ENCODE measurements at regions not wholly inside any gene's neighbourhood (a gene's known extent, or its start where the extent isn't known, plus 50 kb on each side); places are given as distances from the start of the nearest gene placed in this dataset.

- no peak overlapping the region for H3K4me3 ChIP-seq (ENCODE audit: low read depth, low read length)
- DNase-seq (ENCODE audit: low read depth), result no peak
These were observed 73.7 kb downstream of the SERPINA3 start for GRCh38 chr14:94685681-94686485.

GRCh38 chr14:94685166-94685581 lies 73.0 kb downstream of the SERPINA3 start:
- H3K4me3 ChIP-seq (ENCODE audit: low read depth, low read length), result no peak overlapping the region
- DNase-seq (ENCODE audit: low read depth), result no peak

DNA sequence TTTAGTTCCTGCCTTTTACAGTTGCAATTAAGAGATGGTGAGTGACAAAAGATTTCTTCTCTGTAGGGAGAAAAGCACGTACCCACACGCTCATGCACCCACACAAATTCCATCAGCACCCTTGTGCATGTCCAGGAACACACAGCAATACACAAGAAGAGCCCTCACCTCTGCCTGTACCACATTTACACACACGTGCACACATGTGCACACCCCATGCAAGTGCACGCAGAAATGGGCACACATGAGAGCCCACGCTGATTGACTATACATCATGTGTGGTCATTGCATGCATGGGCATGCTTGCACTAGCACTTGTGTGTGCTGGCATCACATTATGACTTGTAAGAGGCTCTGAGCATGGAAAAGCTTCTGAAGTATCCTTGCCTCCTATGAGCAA lies 70.5 kb downstream of the SERPINA3 start:
- DNase-seq (ENCODE audit: low read depth), result no peak
- no peak overlapping the region for H3K4me3 ChIP-seq (ENCODE audit: low read depth, low read length)

- H3K4me3 ChIP-seq (ENCODE audit: low read depth, low read length), result no peak overlapping the region
These were observed 69.9 kb downstream of the SERPINA3 start for GRCh38 chr14:94682061-94682516.

DNA sequence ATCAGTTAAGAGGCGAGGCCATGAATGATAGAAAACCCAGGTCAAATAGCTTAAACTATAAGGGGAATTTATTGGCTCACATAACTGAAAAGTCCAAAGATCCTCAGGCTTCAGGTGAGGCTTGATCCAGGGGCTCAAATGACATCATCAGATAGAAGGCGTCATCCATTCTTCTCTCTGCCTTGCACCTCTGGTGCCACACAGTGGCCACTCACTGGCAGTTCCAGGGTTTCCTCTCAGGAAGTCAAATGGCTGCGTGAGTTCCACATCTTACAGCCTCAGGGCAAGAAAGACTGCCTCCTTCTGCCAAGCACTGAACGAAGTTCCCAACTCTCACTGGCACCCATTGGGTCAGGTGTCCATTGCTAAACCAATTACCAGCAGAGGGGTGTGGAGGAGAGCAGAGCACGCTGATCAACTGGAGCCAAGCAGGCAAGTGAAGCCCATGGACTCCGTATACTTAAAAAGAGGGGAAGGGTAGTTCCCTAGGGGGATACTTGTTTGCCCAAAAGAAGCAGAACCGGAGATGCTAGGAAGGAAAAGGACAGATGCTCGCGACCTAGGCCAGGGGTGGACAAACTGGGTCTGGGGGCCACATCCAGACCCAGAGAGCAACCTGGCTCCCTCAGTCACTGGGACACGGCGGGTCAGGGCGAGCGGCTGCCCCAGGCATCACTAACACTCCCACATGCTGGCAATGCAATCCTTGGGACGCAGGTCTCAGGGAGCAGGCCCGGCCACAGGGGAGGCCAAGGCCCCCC lies 69.3 kb downstream of the SERPINA3 start:
- DNase-seq (ENCODE audit: low read depth), result peak; percentile 4

More at GRCh38 chr14:94682061-94682516, 69.9 kb downstream of the SERPINA3 start:
- DNase-seq (ENCODE audit: low read depth), result no peak

DNA sequence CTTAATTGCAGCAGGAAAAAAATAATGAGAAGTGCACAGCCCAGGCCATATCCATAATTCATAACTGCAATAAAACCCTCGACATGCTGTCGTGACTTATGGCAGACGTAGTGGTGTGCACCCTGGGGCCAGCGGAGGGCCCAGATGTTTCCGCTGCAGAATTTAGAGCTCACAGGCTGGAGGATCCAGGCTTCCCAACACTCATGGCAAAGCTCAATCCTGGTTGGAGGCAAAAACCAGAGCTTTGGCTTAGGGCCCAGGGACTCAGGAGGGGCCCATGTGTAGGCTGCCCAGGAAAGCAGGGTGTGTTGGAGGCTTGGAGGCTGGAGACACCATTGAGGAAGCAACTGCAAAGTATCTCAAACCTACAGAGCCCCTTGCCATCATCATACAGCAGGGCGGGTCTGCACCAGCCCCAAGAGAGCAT lies 68.7 kb downstream of the SERPINA3 start:
- no peak for DNase-seq (ENCODE audit: low read depth)

More for the DNA sequence above, 69.3 kb downstream of the SERPINA3 start:
- H3K4me3 ChIP-seq (ENCODE audit: low read depth, low read length), result no peak overlapping the region

GRCh38 chr14:94679937-94680861 lies 68.0 kb downstream of the SERPINA3 start:
- H3K4me3 ChIP-seq (ENCODE audit: low read depth, low read length), result no peak overlapping the region
- DNase-seq (ENCODE audit: low read depth), result no peak

More for the DNA sequence above, 68.7 kb downstream of the SERPINA3 start:
- H3K4me3 ChIP-seq (ENCODE audit: low read depth, low read length), result no peak overlapping the region

DNA sequence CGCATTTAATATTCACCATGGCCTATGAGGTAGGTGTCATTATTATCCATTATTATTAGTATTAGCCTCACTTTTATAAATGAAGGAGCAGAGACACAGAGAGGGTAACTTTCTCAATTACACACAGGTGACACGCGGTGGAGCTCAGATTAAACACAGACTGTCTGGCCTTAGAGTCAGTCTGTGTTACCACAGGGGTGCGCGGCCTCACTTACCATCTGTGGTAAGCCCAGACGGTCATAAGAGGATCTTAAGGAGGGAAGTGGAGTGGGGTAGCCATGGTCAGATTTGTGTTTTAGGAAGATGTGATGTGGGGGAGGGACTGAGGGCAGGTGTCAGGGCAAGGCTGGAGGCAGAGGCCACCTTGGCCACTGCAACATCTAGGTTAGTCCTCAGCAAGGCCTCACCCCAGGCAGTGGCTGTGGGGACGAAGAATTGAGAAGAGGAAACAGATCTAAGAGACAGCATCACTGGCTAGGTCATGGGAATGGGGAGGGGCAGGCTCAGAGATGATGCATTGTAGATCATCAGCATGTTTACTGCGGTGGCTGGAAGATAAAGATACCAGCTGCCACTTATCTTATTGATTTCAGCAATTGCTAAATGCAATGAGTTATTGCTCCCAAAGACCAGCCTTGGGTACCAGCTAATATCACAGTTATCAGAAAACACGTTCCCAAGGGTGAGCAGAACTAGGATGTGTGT lies 67.1 kb downstream of the SERPINA3 start:
- H3K4me3 ChIP-seq (ENCODE audit: low read depth, low read length), result no peak overlapping the region
- no peak for DNase-seq (ENCODE audit: low read depth)

GRCh38 chr14:94677747-94678146 lies 65.6 kb downstream of the SERPINA3 start:
- H3K4me3 ChIP-seq (ENCODE audit: low read depth, low read length), result no peak overlapping the region
- DNase-seq (ENCODE audit: low read depth), result no peak

DNA sequence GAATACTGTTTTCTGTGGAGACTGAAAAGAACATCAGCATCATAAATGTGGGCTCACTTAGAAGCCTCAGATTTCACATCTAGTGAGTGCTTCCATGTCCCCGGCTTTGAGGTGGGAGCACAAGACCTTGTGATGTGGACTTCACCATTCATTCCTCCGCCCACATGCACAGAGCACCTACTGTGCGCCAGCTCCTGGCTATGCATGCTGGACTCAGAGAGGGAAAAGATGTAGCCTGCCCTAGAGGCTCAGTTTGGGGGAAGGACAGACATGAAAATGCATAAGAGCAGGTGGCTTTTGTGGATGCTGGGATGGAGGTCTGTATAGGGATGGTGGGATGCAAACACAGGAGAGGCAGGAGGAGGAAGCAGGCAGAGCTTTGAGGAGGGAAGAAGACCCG lies 65.0 kb downstream of the SERPINA3 start:
- H3K4me3 ChIP-seq (ENCODE audit: low read depth, low read length), result no peak overlapping the region
- DNase-seq (ENCODE audit: low read depth), result no peak

DNA sequence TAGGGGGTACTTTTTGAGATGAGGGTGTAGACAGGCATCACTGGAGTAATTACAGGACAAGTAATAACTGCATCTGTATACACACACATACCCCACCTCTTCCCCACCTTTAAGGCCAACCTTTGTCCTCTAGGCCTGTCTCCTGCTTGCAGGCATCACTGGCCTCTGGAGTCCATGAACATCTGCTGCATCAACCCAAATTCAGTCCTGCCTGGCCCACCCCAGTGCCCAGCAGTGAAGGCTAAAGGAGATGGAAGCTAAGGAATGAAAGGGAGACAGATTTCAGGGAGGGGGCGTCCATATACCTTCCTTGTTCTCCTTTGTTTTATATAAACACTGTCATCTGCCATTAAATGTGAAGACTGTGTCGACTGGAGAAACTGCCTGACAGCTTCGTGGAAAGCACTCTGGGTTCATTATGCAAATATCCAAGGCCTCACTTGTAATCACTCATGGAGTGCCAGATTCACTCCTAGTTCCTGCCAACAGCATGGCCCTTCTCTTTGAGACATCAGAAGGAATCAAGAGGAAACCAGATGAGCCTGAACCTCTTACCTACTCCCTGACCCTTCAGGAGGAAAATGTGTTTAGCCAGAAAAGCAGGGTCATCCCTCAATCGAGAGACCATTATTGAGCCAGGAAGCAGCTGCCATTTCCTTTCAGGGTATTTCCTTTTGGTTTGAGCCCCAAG lies 64.4 kb downstream of the SERPINA3 start:
- no peak overlapping the region for H3K4me3 ChIP-seq (ENCODE audit: low read depth, low read length)
- no peak for DNase-seq (ENCODE audit: low read depth)

DNA sequence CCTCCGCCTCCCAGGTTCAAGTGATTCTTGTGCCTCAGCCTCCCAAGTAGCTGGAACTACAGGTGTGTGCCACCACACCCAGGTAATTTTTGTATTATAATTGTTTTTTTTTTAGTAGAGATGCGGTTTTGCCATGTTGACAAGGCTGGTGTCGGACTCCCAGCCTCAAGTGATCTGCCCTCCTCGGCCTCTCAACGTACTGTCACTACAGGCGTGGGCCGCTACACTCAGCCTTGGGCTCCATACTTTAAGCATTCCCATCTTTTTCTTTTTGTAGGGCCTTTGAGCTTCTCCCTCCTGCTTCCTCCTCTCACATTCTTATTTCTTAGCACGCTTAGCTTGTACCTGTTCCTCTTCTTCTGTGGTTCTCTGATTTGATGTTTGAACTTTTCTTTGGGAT lies 62.8 kb downstream of the SERPINA3 start:
- DNase-seq (ENCODE audit: low read depth), result no peak
- no peak overlapping the region for H3K4me3 ChIP-seq (ENCODE audit: low read depth, low read length)

- DNase-seq (ENCODE audit: low read depth), result no peak
- H3K4me3 ChIP-seq (ENCODE audit: low read depth, low read length), result no peak overlapping the region
These were observed 61.6 kb downstream of the SERPINA3 start for GRCh38 chr14:94673781-94674231.
